ENCODE measurements at regions not wholly inside any gene's neighbourhood (a gene's known extent, or its start where the extent isn't known, plus 50 kb on each side); places are given as distances from the start of the nearest gene placed in this dataset.
"Not testable (repeated sequence)": the region's sequence is repeated elsewhere in the genome, so short reads cannot be mapped to it uniquely, and the experiment has no call there.

GRCh38 chr20:29031262-29031982, 2226.0 kb upstream of the DEFB115 start:
- H3K4me1 ChIP-seq; H3K9me3 ChIP-seq; intact Hi-C loops (cut with DNase I); H3K27ac ChIP-seq; H3K4me3 ChIP-seq (replicated peaks in 1 of 3); H3K36me3 ChIP-seq; H3K27me3 ChIP-seq; DNase-seq: not testable (repeated sequence)
- WGBS, 2 donors: 73 to 74% methylated on average over 16 of the region's 16 CpGs

- H3K4me3 ChIP-seq (replicated peaks in 1 of 3); DNase-seq; H3K27ac ChIP-seq; H3K36me3 ChIP-seq; H3K4me1 ChIP-seq; H3K9me3 ChIP-seq; intact Hi-C loops (cut with DNase I); H3K27me3 ChIP-seq: not testable (repeated sequence)
- 65 to 82% methylated on average over 9 to 12 of the region's 12 CpGs for WGBS, 2 donors
Observed at GRCh38 chr20:29044239-29044638, 2213.2 kb upstream of the DEFB115 start.

GRCh38 chr20:29050008-29050606, 2207.4 kb upstream of the DEFB115 start:
- DNase-seq; H3K27ac ChIP-seq; H3K36me3 ChIP-seq; H3K27me3 ChIP-seq; H3K9me3 ChIP-seq; intact Hi-C loops (cut with DNase I); H3K4me3 ChIP-seq (replicated peaks in 1 of 3); H3K4me1 ChIP-seq: not testable (repeated sequence)
- WGBS, 2 donors: 64 to 72% methylated on average over 4 of the region's 4 CpGs
- peak in 1 of 6 experiments; percentile 7 for TF ChIP-seq CTCF (IDR thresholded peaks at IDR 0.05)

GRCh38 chr20:29057866-29058484, 2199.5 kb upstream of the DEFB115 start:
- H3K9me3 ChIP-seq; H3K36me3 ChIP-seq; H3K27ac ChIP-seq; intact Hi-C loops (cut with DNase I); DNase-seq; H3K4me1 ChIP-seq; H3K4me3 ChIP-seq (replicated peaks in 1 of 3); H3K27me3 ChIP-seq: not testable (repeated sequence)
- TF ChIP-seq CTCF (IDR thresholded peaks at IDR 0.05): peak in 2 of 6 experiments; percentile 24 to 40
- WGBS, 2 donors: 29 to 30% methylated on average over 6 of the region's 6 CpGs

- H3K9me3 ChIP-seq; intact Hi-C loops (cut with DNase I); H3K36me3 ChIP-seq; DNase-seq; H3K4me3 ChIP-seq (replicated peaks in 1 of 3); H3K27me3 ChIP-seq; H3K27ac ChIP-seq; H3K4me1 ChIP-seq: not testable (repeated sequence)
- WGBS, 2 donors: 69 to 83% methylated on average over 8 to 11 of the region's 11 CpGs
Observed at GRCh38 chr20:29062451-29062850, 2195.0 kb upstream of the DEFB115 start.

- intact Hi-C loops (cut with DNase I); H3K9me3 ChIP-seq: not testable (repeated sequence)
- 37 to 40% methylated on average over 1 of the region's 1 CpG for WGBS, 2 donors
Observed at GRCh38 chr20:29066341-29066740, 2191.1 kb upstream of the DEFB115 start.

GRCh38 chr20:29073640-29074039, 2183.8 kb upstream of the DEFB115 start:
- 71 to 79% methylated on average over 8 of the region's 8 CpGs for WGBS, 2 donors

More at GRCh38 chr20:29066341-29066740, 2191.1 kb upstream of the DEFB115 start:
- not testable (repeated sequence) for H3K4me1 ChIP-seq; H3K36me3 ChIP-seq; DNase-seq; H3K27me3 ChIP-seq; H3K27ac ChIP-seq; H3K4me3 ChIP-seq (replicated peaks in 1 of 3)

More at GRCh38 chr20:29073640-29074039, 2183.8 kb upstream of the DEFB115 start:
- H3K27me3 ChIP-seq; intact Hi-C loops (cut with DNase I); H3K36me3 ChIP-seq; H3K4me1 ChIP-seq; H3K9me3 ChIP-seq; H3K27ac ChIP-seq; H3K4me3 ChIP-seq (replicated peaks in 1 of 3); DNase-seq: not testable (repeated sequence)

Measured in thyroid gland (tissue), 4 donors.